ENCODE measurements at regions not wholly inside any gene's neighbourhood (a gene's known extent, or its start where the extent isn't known, plus 50 kb on each side); places are given as distances from the start of the nearest gene placed in this dataset.
"Not testable (repeated sequence)": the region's sequence is repeated elsewhere in the genome, so short reads cannot be mapped to it uniquely, and the experiment has no call there.

- no peak for TF ChIP-seq ZNF274 (IDR thresholded peaks at IDR 0.05; ENCODE audit: low read depth, low read length)
- TF ChIP-seq SUZ12 (IDR thresholded peaks at IDR 0.05; ENCODE audit: extremely low read depth, insufficient read depth, insufficient read length) = no peak
- TF ChIP-seq YY1 (IDR thresholded peaks at IDR 0.05; ENCODE audit: insufficient read depth, insufficient read length) = no peak
- DNase-seq (ENCODE audit: low read depth, low spot score) = no peak
- no peaks in the 10 kb centered on the region for H3K9me3 ChIP-seq (ENCODE audit: insufficient read depth, low read length)
- no peak overlapping the region for H3K9ac ChIP-seq (ENCODE audit: insufficient read length, low read depth)
- H3K36me3 ChIP-seq (ENCODE audit: insufficient read depth, insufficient read length, low read length) = no peaks in the 10 kb centered on the region
- H3K27me3 ChIP-seq (ENCODE audit: insufficient read depth, insufficient read length) = no peaks in the 10 kb centered on the region
- H3K4me1 ChIP-seq (ENCODE audit: insufficient read depth, insufficient read length) = no peaks in the 10 kb centered on the region
- no peak overlapping the region for H3K4me3 ChIP-seq (ENCODE audit: insufficient read length, low read depth)
Measured at GRCh38 chr4:134122903-134123302, 78.7 kb downstream of the PABPC4L start.

GRCh38 chr4:134117392-134118183, 84.0 kb downstream of the PABPC4L start:
- TF ChIP-seq SUZ12 (IDR thresholded peaks at IDR 0.05; ENCODE audit: extremely low read depth, insufficient read depth, insufficient read length) (no peak), ZNF274 (IDR thresholded peaks at IDR 0.05; ENCODE audit: low read depth, low read length) (no peak)
- no peak for DNase-seq (ENCODE audit: low read depth, low spot score)
- H3K36me3 ChIP-seq (ENCODE audit: insufficient read depth, insufficient read length, low read length) = no peaks in the 10 kb centered on the region

DNA sequence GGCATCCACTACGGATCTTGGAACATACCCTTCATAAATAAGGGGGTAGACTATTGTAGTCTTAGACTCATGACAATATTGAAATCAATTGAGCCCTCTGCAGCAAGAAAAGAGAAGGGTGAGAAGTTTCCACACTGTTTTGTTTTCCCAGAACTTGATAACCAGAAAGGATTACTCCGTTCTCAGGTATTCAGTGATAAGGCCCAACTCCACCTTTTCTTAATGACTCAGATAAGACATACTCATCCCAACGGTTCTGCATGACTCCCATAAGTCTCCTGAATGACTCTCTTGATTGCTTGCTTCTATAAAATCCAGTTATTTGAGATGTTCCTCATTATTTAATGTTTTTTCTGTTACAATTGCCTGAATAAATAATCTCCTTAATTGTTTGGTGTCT, 111.7 kb downstream of the PABPC4L start:
- Histone ChIP-seq H3K9me3 (ENCODE audit: insufficient read depth, low read length) (no peaks in the 10 kb centered on the region), H3K27me3 (ENCODE audit: insufficient read depth, insufficient read length) (no peaks in the 10 kb centered on the region), H3K4me1 (ENCODE audit: insufficient read depth, insufficient read length) (no peaks in the 10 kb centered on the region), H3K4me3 (ENCODE audit: insufficient read length, low read depth) (no peak overlapping the region), H3K36me3 (ENCODE audit: insufficient read depth, insufficient read length, low read length) (no peaks in the 10 kb centered on the region), H3K9ac (ENCODE audit: insufficient read length, low read depth) (no peak overlapping the region)
- no peak for DNase-seq (ENCODE audit: low read depth, low spot score)
- TF ChIP-seq SUZ12 (IDR thresholded peaks at IDR 0.05; ENCODE audit: extremely low read depth, insufficient read depth, insufficient read length) = no peak
- no peak for TF ChIP-seq YY1 (IDR thresholded peaks at IDR 0.05; ENCODE audit: insufficient read depth, insufficient read length)

More at GRCh38 chr4:134117392-134118183, 84.0 kb downstream of the PABPC4L start:
- Histone ChIP-seq H3K4me1 (ENCODE audit: insufficient read depth, insufficient read length) (no peaks in the 10 kb centered on the region), H3K4me3 (ENCODE audit: insufficient read length, low read depth) (no peak overlapping the region), H3K9me3 (ENCODE audit: insufficient read depth, low read length) (no peaks in the 10 kb centered on the region), H3K9ac (ENCODE audit: insufficient read length, low read depth) (no peak overlapping the region), H3K27me3 (ENCODE audit: insufficient read depth, insufficient read length) (no peaks in the 10 kb centered on the region)

- H3K36me3 ChIP-seq (ENCODE audit: insufficient read depth, insufficient read length, low read length) = no peaks in the 10 kb centered on the region
- no peaks in the 10 kb centered on the region for H3K4me1 ChIP-seq (ENCODE audit: insufficient read depth, insufficient read length)
- no peak for DNase-seq (ENCODE audit: low read depth, low spot score)
- H3K9ac ChIP-seq (ENCODE audit: insufficient read length, low read depth) = no peak overlapping the region
- H3K9me3 ChIP-seq (ENCODE audit: insufficient read depth, low read length) = no peaks in the 10 kb centered on the region
- H3K4me3 ChIP-seq (ENCODE audit: insufficient read length, low read depth) = no peak overlapping the region
- no peaks in the 10 kb centered on the region for H3K27me3 ChIP-seq (ENCODE audit: insufficient read depth, insufficient read length)
- TF ChIP-seq ZNF274 (IDR thresholded peaks at IDR 0.05; ENCODE audit: low read depth, low read length) (no peak), SUZ12 (IDR thresholded peaks at IDR 0.05; ENCODE audit: extremely low read depth, insufficient read depth, insufficient read length) (no peak), YY1 (IDR thresholded peaks at IDR 0.05; ENCODE audit: insufficient read depth, insufficient read length) (no peak)
Measured at GRCh38 chr4:134085496-134085895, 116.1 kb downstream of the PABPC4L start.

GRCh38 chr4:134079085-134079484, 122.5 kb downstream of the PABPC4L start:
- H3K9me3 ChIP-seq (ENCODE audit: insufficient read depth, low read length); H3K36me3 ChIP-seq (ENCODE audit: insufficient read depth, insufficient read length, low read length); H3K4me3 ChIP-seq (ENCODE audit: insufficient read length, low read depth); H3K4me1 ChIP-seq (ENCODE audit: insufficient read depth, insufficient read length); H3K9ac ChIP-seq (ENCODE audit: insufficient read length, low read depth); H3K27me3 ChIP-seq (ENCODE audit: insufficient read depth, insufficient read length); DNase-seq (ENCODE audit: low read depth, low spot score): not testable (repeated sequence)

DNA sequence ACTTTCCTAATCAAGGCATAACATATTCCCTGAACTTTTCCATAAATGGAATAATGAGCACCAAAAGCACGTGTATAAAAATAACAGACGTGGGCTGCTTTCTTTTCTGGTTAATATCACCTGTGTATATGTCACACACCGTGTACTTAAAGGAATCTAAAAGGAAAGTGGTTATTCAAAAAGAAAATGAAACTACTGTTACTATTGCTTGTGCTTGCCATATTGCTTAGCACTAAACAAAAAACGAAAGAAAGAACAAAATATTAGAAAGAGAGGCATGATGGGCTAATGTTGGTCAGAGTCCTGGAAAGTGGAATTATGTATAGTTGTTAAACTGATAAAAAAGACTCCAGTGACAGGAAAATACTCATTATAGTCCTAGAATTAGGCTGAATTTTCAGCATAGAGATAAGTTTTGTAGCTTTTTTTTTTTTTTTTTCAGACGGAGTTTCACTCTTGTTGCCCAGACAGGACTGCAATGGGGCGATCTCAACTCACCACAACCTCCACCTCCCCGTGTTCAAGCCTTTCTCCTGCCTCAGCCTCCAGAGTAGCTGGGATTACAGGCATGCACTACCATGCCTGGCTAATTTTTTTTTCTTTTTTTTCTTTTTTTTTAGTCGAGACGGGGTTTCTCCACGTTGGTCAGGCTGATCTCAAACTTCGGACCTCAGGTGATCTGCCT, 123.2 kb downstream of the PABPC4L start:
- H3K4me3 ChIP-seq (ENCODE audit: insufficient read length, low read depth) = no peak overlapping the region
- no peaks in the 10 kb centered on the region for H3K4me1 ChIP-seq (ENCODE audit: insufficient read depth, insufficient read length)
- H3K9me3 ChIP-seq (ENCODE audit: insufficient read depth, low read length) = peaks cover 2% of the 10 kb centered on the region; the same call in 1 of the 2 replicates
- DNase-seq (ENCODE audit: low read depth, low spot score) = no peak
- no peaks in the 10 kb centered on the region for H3K36me3 ChIP-seq (ENCODE audit: insufficient read depth, insufficient read length, low read length)
- no peaks in the 10 kb centered on the region for H3K27me3 ChIP-seq (ENCODE audit: insufficient read depth, insufficient read length)
- H3K9ac ChIP-seq (ENCODE audit: insufficient read length, low read depth) = no peak overlapping the region
- TF ChIP-seq SUZ12 (IDR thresholded peaks at IDR 0.05; ENCODE audit: extremely low read depth, insufficient read depth, insufficient read length) = no peak
- TF ChIP-seq YY1 (IDR thresholded peaks at IDR 0.05; ENCODE audit: insufficient read depth, insufficient read length) = no peak
- no peak for TF ChIP-seq ZNF274 (IDR thresholded peaks at IDR 0.05; ENCODE audit: low read depth, low read length)

- no peak overlapping the region for H3K9ac ChIP-seq (ENCODE audit: insufficient read length, low read depth)
- DNase-seq (ENCODE audit: low read depth, low spot score) = no peak
- H3K4me1 ChIP-seq (ENCODE audit: insufficient read depth, insufficient read length) = peaks cover 2% of the 10 kb centered on the region
- no peaks in the 10 kb centered on the region for H3K36me3 ChIP-seq (ENCODE audit: insufficient read depth, insufficient read length, low read length)
- no peak overlapping the region for H3K4me3 ChIP-seq (ENCODE audit: insufficient read length, low read depth)
- no peak for TF ChIP-seq SUZ12 (IDR thresholded peaks at IDR 0.05; ENCODE audit: extremely low read depth, insufficient read depth, insufficient read length)
- TF ChIP-seq ZNF274 (IDR thresholded peaks at IDR 0.05; ENCODE audit: low read depth, low read length) = no peak
- TF ChIP-seq YY1 (IDR thresholded peaks at IDR 0.05; ENCODE audit: insufficient read depth, insufficient read length) = no peak
- no peaks in the 10 kb centered on the region for H3K27me3 ChIP-seq (ENCODE audit: insufficient read depth, insufficient read length)
- H3K9me3 ChIP-seq (ENCODE audit: insufficient read depth, low read length) = peaks cover 6% of the 10 kb centered on the region; the same call in 1 of the 2 replicates
Measured at GRCh38 chr4:134073711-134074110, 127.9 kb downstream of the PABPC4L start.
